HG03103 (cell line): ENCODE measurements at regions not wholly inside any gene's neighbourhood (a gene's known extent, or its start where the extent isn't known, plus 50 kb on each side); places are given as distances from the start of the nearest gene placed in this dataset.
"Not testable (repeated sequence)": the region's sequence is repeated elsewhere in the genome, so short reads cannot be mapped to it uniquely, and the experiment has no call there.

Experiments used
- ATAC-seq: cut with Tn5 transposase; IDR thresholded peaks from one replicate; pipeline ENCODE4 v1.9.1; 2021; ENCODE audit warnings: low read depth; ENCODE audit not compliant: unreplicated experiment

DNA sequence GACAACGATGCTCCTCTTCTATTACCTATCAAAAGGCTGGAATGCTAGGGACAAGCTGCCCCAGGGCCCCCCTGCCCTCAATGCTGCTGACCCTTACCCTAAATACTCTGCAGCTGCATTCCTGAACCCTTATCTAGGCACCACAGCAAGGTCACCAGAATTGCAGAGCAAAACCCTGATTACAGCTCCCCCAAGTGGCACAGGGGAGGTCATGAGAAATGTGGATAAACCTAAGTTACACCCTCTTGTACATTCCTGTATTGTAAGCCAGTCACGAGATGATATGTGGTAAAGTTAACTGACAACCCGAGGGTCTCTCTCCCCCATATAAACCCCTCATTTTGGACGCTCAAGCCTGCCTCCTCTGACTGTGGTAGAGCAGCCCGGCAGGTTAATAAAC, 411.8 kb upstream of the STXBP6 start:
- no peak for ATAC-seq

DNA sequence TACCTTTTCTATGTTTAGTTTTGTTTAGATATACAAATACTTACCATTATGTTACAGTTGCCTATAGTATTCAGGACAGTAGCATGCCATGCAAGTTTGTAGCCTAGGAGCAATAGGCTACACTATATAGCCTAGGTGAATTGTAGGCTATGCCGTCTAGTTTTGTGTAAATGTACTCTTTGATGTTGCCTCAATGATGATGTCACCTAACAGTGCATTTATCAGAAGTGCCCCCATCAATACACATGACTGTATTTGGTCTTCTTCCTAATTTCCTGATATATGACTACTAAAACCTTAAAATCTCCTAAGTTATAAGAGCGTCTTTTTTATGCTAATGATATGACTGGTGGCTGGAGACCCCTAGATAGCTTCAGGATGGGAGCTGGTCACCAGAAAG, 394.4 kb upstream of the STXBP6 start:
- no peak for ATAC-seq

DNA sequence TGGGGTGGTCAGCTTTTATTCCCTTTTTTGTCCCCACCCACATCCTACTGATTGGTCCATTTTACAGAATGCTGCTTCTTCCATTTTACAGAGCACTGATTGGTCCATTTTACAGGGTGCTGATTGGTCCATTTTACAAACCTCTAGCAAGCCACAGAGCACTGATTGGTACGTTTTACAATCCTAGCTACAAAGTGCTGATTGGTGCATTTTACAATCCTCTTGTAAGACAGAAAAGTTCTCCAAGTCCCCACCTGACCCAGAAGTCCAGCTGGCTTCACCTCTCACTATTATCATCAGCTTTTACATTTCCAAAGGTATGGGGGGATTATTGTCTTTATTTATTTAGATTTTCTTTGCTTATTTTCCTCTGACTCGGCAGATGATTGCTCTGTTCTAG, 390.4 kb upstream of the STXBP6 start:
- ATAC-seq: not testable (repeated sequence)

- ATAC-seq: no peak
Observed at GRCh38 chr14:25436906-25437305, 387.0 kb upstream of the STXBP6 start.

GRCh38 chr14:25436288-25436875, 386.4 kb upstream of the STXBP6 start:
- no peak for ATAC-seq

- no peak for ATAC-seq
Observed at GRCh38 chr14:25431211-25432076, 381.5 kb upstream of the STXBP6 start.

GRCh38 chr14:25430808-25431207, 380.9 kb upstream of the STXBP6 start:
- ATAC-seq: no peak

- ATAC-seq: no peak
Observed at GRCh38 chr14:25412998-25413397, 363.1 kb upstream of the STXBP6 start.

DNA sequence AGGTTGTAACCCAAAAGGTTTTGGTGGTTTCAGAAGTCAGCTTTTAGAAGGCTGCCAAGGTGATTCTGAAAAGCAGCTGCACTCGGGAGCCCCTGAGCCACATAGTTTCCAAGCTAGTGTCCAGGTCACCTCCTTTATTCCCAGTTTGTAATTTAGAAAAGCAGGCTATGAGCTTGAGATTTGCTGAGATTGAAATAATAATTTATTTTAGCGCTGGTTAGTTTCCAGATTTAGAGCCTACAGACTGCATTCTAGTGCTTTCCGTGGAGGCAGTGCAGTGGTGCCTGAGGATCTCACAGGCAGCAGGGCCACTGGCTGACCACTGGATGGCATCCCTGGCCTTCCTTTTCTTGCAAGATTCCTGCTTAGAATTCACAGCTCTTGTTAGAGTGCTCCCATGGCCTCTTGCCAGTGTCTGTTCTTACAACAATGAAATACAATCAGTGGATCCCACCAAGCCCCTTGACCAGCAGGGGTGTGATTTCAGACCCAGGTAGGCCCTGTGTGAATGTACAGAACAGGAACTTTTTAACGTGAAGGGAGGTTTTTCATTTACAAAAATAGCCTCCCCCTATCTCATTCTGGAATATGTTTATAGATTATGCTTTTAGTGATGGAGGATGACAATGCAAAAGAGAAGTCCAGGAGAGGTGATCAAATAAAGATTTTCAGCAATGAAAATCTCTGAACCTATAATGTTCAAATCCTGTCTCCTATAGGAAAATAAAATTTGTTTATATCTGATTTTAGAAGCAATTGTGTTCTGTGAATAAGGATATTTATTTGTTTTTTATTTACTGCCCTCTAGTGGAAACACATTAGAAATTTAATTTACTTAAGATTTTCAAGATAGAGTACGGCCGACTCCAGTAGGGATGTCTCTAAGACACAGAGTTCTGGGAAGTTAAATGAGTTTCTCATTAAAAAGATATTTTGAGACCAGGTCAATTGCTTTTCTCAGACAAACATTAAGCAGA, 362.1 kb upstream of the STXBP6 start:
- ATAC-seq: no peak

DNA sequence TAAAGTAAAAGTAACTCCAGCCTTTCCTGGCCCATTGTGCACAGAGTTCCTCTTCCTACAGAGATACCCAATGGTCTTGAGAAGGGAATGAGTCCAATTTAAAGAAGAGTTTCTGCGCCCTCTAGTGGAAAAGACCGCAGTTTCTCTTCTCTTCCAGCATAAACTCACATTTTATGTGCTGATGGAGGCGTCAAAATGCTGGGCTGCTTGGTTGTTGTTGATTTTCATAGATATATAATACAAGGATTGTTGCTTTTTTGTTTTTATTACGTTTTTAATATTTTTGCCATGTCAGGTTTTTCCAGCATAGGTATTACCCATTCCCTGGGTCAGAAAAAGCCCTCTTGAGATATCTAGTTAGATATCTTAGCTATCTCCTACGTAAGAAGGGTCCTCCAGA, 356.9 kb upstream of the STXBP6 start:
- no peak for ATAC-seq

- ATAC-seq: peak; percentile 73
Observed at GRCh38 chr14:25400607-25401206, 350.8 kb upstream of the STXBP6 start.

GRCh38 chr14:25396128-25396527, 346.2 kb upstream of the STXBP6 start:
- ATAC-seq: no peak

DNA sequence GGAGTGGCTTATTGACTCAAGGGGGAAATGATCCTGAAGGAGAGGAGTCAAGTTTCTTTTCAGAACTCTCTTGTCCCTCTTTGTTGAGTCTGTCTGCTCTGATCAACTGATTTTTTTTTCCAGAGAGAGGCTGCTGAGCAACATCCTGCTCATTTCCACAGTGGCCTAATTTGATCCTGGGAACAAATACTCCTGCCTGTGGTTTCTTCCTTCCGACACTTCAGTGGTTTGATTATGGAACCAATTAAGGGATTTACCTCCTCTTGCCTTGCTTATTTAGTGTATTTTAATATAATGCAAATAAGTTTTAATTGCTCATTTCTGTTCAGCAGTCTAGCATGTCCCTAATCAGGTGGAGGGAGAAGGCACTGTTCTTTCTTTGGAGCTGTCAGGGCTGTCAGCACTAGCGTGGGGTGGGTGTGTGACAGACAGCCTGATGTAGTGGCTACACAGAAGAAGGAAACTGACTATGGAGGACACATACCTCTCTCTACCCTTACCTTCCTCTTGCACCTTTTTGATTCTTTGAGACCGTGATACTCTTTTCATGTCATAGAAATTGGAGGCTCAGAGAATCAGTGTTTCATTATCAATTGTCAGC, 344.9 kb upstream of the STXBP6 start:
- ATAC-seq: no peak

DNA sequence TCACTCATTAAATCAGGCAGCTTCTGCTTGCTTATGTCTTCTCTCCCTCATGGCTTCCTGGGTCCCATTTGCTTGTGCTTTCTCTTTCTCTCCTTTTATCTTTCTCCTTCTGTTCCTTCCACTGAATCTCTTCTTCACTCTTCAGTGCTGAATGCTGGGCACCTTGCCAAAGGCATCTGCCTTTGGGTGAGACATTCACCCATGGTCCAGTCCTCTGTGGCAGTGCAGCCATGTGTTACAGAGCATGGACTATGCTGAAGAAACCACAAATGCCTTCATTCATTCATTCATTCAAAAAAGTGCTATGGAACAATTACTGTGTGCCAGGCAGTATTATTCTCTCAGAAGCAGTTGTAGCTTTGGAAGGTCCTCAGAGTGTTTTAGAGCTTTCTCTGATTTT, 344.4 kb upstream of the STXBP6 start:
- ATAC-seq: no peak

GRCh38 chr14:25389948-25390347, 340.0 kb upstream of the STXBP6 start:
- ATAC-seq: no peak

GRCh38 chr14:25381498-25381897, 331.6 kb upstream of the STXBP6 start:
- no peak for ATAC-seq

GRCh38 chr14:25375639-25376038, 325.7 kb upstream of the STXBP6 start:
- no peak for ATAC-seq

DNA sequence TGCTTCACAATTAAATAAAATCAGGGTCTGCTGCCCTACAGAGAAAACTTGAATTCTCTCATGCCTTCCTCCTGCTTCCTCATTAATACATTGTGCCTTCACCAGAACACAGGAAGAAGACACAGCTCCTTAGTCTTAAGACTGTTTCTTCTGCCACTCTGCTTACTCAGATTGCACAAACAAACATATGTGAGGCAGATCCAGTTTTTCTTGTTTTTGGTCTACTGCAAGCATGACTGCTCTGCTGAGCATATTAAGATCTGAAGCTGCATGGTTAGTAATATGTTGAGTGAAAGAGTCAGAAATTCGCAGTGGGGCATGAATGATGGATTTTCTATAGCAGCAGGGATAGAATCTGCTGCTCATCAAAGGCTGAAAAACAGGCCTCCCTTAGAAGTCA, 321.1 kb upstream of the STXBP6 start:
- ATAC-seq: no peak

DNA sequence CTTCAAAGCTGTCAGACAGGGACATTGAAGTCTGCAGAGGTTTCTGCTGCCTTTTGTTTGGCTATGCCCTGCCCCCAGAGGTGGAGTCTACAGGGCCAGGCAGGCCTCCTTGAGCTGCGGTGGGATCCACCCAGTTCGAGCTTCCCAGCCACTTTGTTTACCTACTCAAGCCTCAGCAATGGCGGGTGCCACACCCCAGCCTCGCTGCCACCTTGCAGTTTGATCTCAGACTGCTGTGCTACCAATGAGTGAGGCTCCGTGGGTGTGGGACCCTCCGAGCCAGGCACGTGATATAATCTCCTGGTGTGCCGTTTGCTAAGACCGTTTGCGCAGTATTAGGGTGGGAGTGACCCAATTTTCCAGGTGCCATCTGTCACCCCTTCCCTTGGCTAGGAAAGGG, 320.1 kb upstream of the STXBP6 start:
- ATAC-seq: not testable (repeated sequence)

DNA sequence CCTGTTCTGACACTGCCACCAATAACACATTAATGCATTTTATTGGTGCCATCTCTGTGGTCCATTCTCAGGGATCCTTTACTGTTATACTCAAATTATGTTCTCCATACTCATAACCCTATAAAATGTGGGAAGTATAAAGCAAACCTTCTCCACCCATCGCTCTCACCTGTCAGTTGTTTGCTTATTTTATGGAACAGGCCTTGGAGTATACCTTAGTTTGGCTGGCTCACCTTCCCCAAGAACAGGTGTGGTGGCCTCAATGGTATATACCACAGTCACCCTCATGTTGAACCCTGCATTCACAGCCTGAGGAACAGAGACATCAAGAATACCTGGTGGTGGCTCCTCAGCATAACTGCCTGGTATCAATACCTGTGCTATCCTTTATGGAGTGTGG, 308.4 kb upstream of the STXBP6 start:
- no peak for ATAC-seq
